AG08395 (cell line): ENCODE measurements at regions not wholly inside any gene's neighbourhood (a gene's known extent, or its start where the extent isn't known, plus 50 kb on each side); places are given as distances from the start of the nearest gene placed in this dataset.
A peak's percentile ranks its signal among the peaks of the same experiment; 100 is the strongest.

Experiments used
- DNase-seq: peaks from one replicate; pipeline ENCODE4 v3.0.0; 2012; ENCODE audit warnings: mixed read lengths, low spot score

DNA sequence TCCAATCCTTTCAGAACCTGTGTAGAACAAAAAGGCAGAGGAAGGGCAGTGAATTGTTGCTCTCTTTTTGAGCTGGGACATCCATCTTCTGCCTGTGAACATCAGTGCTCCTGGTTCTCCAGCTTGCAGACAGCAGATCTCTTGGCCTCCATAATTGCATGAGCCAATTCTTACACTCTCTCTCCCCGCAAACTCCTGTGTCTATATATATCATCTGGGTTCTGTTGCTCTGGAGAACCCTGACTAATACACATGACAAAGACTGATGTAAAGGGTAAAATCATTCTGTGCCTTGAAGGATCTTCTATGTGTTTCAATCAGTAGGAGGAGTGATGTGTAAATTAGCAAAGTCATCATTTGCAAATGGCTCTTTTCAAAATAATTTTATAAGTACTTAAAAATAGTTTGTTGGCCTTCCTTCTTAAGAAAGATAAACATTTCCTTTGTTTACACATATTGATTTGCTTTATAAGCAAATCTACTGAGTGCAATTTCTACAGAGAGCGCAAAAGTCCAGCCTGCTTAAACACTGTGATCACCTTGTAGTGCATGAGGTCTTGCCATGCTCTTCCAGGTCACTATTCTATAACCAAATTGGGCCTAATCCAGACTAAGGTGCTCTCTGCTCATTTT is 154.9 kb upstream of the ANKRD28 start:
- no peak for DNase-seq

DNA sequence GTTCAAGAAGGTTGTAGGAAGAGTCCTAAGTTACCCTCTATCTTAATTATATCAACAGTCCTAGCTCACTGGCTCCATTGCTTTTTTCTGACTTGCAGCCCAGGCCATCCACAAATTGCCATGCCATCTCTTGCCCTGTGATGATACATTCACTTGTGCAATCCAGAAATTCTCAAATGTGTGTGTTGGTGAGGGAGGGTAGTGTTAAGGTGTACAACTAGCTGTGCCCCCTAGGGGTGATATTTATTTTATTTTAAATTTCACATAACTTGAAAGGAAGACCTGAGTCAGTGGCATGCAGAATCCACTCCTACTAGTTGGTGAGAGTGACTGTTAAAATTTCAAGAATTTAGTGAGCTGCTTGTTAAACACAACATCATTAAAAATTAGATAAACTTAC is 156.1 kb upstream of the ANKRD28 start:
- no peak for DNase-seq

DNA sequence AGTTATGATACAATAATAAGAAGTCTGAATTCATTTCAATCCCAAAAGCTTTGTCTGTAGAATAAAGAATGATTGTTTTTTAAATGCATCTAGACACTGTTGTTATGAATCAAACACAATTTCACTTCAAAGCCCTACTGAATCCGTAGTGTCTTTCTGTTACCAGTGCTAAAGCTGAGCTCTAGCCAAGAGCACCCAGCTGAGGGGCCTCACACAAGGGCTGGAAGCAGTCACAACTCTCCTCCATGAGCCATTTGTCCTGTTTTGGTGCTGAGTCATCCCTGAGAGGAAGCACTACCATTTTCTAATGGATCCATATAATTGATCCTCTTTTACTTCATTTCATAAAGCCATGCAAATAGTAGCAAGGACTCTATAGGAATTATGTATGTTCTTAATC is 158.2 kb upstream of the ANKRD28 start:
- no peak for DNase-seq

DNA sequence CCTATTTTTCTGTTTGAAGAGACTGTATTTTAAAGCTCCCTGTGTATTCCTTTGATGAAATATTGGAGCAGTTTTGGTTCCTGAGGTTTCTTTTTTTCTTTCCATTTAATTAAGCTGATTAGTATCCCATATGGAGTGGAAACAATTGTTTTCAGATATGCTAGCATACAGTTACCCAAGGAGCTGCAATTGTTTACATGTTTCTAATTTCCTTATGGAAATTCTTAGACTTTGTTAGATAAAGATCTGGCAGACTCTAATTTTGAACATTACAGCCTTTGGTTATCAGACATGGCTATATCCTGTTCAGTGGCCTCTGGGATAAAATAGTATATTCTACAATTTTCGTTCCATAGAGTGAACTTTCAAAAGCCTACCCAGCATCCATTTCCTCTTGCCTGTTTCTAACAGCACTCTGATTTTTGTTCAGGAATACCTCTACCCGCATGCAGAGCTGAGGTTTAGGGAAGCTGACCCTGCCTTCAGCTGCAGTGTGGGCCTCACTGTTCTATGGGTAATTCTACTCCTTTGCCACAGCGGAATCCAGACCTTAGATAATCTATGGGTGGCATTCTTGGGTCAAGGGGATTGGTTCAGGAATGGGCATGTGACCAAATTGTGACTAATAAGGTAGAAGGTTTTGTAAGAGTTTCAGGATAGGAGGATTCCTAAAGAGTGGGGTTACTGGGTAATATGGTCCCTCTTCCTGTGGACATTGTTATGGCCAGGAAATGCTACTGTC is 161.1 kb upstream of the ANKRD28 start:
- no peak for DNase-seq

DNA sequence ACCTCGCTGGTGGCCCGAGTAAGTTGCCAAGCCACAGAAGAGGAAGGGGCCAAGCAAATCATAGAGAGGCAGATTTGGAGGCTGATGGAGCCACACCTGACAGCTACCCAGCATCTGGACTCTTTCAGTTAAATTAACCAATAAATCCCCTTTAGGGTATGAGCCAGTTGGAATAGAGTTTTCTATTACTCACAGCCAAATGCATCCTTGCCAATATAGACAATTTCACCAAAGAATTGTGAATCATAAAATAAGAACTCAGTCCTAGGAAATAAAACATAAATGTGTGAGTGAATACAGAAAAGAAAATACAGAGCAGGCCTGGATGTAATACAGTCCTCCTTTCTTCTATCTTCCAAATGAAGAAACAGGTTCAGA is 161.6 kb upstream of the ANKRD28 start:
- DNase-seq = peak; percentile 27

DNA sequence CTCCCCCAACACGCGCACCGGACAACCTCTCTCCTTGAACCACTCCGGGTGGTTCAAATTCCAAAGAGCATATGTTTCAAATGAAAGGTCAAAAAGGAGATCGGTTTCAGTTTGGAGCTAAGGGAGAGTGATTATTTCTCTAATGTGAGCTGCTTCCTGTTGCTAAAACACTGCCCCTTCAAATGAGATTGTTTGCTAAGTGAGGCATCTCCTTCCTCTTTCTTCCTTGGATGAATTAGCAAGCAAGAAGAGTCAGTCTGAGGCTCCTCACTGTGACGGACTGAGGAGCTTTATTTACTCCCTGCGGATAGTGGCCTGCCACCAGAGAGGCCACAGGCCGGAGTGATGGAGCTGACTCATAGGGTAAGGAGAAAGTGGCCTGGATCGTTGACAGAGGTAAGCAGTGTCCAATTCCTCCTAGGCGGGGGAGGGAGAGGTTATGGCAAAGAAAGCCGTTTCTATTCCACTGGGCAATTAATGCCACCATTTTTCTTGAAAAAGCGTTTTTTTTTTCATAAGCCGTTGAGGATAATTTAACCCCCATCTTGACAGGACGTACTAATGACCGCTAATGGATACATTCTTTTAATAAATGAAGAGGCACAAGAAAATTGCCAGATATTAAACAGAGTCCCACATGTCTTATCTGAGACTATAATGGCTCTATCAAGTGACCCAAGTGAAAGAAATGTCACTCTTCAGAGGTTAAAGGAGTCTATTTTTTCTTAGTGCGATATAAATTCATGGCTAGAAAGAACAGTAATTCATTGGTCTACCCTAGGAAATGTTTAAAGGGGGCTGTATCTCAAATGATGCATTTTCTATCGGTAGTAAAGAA is 167.0 kb upstream of the ANKRD28 start:
- peak; percentile 48 for DNase-seq

DNA sequence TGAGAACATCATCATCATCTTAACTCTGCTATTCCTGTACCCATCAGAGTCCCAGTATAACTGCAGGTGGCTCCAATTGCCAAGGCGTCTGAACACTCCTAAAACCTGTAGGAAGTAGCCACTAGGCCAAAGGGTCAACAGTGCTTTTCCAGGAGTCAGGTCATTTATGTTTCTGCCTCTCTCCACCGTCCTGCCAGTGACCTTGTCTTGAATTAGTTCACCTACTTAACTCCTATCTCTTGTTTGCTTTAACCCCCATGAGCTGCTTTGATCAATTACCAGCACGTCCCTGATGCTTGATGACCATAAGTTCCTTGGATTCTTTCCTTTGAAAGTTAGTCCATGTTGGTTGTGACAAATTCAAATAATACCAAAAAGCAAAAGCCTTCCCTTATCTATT is 169.8 kb upstream of the ANKRD28 start:
- DNase-seq = no peak

DNA sequence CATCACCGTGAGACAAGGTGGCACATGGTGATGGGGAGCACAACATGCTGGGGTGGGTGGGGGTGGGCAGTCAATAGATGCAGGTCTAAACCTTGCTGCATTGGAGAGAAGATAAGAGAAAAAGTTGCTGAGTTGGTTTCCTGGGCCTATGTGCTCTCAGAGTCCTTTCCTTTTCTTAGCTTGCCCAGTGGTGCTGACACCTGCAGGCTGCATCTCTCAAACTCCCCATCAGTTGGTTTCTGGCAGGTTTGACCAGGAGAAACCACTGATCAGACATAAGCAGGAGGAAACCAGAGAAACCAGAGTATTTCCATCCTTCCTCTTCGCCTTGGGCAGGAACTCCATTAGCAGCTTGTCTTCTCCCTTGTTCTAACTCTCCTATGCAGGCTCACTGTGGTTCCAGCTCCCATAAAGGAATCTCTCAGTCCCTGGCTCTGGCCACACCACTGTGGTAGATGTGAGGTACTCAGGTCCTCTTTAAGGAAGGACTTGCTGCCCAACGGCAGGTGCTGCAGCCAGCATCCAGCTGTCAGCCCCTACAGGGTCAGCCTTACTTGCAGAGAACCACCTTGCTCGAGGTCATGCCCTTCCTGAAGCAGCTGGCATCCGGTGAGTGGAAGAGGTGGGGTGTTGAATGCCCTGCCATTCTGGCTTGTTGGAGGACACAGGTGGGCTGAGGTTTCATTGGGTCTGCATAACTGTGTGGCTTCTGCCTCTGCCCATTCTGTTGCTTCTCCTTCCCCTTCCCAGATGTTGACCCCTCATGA is 172.3 kb upstream of the ANKRD28 start:
- DNase-seq = no peak

DNA sequence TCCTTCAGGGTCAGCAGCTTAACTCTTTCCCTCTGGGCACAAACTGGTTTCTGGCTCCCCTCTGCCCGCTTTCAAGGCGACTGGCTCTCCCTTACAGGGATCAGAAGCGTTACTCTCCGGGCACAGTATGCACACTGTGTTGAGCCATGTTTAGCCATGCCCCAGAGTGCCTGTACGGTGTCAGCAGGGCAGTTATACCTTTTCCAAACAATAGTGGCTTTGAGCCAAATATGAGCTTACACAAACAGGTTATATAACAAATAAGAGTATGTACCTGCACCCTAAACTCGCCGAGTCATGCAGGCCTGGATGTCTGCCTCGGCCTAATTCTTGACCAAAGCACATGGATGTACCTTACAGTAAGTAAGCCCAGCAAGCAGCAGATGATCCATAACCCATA is 175.6 kb upstream of the ANKRD28 start:
- no peak for DNase-seq

DNA sequence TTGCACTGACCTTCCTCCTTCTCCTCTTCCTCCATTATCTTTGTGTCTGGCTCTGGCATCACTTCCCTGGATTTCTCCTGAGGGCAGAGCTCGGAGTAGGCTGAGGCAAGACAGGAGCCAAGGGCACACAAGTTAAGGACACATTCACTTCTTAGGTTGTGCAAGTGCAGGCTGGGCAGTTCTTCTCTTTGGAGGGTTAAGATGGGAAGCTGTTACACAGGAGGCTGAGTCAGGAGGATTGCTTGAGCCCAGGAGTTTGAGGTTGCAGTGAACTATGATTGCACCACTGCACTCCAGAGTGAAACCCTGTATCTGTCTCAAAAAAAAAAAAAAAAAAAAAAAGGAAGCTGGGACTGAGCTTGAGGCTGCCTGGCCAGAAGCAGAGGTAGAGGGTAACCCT is 176.2 kb upstream of the ANKRD28 start:
- DNase-seq = no peak

DNA sequence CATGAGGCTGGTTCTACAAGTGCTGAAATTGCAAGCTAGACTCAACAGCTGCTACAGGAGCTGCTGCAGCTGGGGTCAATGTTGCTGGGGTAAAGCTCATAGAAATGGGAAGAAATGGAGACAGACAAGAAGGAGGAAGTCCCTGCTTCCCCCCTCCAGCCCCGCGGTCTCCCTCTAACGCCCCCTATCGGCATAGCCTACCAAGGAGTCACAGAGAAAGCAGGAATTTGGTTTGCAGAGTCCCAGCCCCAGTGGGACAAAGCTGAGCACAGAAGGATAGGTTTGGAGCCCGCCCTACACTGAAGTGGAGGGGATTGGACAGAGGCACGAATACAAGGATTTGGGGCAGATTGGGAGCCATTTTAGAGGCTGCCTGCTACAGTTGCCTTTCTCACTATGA is 176.9 kb upstream of the ANKRD28 start:
- no peak for DNase-seq

DNA sequence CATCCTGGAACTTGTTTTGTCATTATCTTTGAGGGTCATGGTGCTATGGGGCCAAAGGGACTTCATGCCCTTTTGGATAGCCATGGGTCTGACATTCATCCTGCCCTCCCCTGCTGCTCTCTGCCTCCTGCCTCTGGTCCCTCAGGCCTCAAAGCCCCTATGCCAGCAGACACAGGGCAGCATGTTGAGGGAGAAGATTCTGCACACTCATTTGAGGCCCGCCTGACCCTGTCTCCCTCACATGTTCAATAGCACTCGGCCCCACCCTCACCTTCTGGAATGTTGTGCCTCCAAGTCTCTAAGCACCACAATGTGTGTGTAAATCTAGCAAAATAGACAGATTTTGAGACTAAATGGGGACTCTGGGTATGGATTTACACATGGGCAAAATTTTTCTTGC is 178.7 kb upstream of the ANKRD28 start:
- no peak for DNase-seq

DNA sequence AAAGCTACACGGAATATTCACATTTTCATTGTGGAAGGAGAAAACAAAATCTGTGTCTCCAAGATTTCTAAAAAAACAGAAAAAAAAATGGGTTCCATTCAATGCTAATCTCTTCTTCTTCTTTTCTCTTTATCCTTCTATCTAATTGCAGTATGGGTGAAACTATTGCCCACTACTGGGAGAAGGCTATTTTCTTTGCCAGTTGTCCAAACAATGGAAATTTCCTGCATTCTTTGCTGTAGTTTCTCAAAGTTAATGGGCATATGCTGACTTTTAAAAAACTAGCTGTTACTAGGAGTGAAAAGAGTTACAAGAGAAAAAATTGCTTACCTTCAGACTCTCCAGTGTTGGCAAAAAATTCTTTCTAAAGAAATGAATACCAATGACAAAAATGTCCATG is 179.3 kb upstream of the ANKRD28 start:
- no peak for DNase-seq

DNA sequence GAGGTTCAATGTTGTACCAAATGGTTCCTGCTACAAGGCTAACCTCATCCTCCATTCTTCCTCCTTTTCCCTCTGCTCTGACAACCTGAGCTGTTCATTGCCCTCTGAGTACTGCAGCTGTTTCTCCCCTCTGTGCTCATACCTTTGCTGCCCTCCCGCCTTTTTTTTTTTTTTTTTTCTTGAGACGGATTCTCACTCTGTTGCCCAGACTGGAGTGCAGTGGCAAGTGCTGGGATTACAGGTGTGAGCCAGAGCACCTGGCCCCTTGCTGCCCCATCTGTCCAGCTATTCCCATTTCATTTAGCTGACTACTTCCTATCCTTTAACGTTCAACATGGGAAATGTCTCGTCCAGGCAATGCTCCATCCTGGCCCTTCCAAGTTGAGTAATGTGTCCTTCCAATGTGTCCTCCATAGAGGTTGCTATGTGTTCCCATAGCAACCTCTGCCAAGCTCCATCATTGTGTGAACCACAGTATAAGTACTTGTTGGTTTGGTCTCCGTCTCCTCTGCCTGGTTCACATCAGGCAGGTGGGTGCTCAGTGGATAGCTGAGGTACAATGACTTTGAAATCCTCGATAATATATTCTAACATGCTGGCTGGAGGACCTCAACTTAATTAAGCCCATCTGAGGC is 179.9 kb upstream of the ANKRD28 start:
- no peak for DNase-seq

DNA sequence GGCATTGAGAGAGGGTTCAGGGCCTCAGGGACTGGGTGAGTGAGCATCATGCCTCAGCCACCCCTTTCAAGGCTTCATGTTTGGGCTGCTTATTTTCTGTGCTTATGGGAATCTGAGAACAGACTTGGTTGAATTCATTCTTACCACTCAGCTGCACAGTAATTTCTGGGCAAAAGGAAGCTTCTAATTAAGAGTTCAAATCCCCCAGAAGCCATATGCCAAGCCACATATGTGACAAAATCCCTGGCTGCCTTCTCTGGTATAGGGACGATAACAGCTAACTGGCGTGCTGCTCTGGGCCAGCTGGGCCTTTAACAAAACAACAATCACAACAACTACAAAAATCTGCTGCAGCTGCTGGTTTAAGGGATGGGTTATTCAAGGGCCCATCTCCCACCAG is 181.0 kb upstream of the ANKRD28 start:
- DNase-seq = no peak

DNA sequence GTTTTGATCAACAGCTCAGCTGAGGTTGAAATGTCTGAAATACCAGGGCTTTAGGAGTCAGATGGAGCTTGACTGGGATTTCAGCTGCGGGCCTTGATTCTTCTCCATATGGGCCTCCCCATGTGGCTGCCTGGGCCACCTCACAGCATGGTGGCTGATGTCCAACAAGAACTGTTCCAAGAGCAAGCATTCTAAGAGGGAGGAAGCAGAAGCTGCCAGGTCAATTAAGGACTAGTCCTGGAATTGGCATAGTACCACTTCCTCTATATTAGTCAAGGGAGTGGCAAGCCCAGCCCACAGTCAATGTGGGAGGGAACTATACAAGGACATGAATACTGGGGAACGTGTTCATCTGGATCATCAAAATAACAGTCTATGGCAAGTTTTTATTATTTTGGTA is 181.7 kb upstream of the ANKRD28 start:
- peak; percentile 17 for DNase-seq

DNA sequence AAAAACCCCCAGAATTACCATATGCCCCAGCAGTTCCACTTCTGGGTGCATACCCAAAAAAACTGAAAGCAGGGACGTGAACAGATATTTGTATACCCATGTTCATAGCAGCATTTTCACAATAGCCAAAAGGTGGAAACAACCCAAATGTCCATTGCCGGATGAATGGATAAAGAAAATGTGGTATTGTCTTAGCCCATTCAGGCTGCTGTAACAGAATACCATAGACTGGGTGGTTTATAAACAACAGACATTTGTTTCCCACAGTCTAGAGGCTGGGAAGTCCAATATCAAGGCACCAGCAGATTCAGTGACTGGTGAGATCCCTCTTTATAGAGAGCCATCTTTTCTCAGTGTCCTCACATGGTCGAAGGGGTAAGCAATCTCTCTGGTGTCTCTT is 182.1 kb upstream of the ANKRD28 start:
- no peak for DNase-seq

DNA sequence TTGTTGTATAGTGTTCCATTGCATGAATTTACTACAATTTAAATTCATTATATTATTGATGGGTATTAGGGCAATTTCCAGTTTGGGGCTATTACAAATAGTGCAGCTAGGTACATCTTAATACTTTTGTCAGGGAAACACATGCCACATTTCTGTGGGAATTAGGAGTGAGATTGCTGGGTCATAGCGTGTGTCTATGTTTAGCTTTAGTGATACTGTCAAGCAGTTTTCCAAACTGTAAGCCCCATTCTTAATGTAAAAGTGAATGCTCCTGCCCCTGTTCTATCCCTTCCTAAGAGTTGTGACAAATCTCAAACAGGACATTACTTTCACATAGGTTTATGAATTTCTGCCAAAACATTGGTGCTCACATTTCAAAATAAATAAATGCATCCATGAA is 184.5 kb upstream of the ANKRD28 start:
- peak; percentile 7 for DNase-seq

DNA sequence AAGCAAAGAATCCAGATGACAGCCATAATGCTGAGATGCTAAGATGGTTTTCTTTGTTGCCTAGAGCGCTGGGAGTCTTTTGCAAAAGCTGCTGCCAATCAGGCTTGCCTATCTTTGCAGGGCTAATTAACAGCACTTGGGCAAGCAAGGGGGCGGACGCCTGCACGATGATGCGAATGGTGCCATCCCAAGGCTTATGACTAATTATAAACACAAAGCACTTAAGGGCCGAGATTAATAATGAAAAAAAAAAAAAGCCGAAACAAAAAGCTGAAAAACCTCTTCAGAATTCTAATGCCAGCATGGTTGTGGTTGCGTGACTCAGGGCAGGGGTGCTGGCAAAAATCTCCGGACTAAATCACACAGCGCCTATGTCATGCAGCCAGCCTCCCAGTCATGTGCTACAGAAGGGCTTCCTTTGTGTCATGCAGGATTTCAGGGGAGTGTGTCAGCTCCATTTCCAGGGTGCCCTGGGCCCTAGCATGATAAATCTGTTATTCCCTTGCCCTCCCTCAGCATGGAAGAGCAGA is 185.0 kb upstream of the ANKRD28 start:
- peak; percentile 95 for DNase-seq

DNA sequence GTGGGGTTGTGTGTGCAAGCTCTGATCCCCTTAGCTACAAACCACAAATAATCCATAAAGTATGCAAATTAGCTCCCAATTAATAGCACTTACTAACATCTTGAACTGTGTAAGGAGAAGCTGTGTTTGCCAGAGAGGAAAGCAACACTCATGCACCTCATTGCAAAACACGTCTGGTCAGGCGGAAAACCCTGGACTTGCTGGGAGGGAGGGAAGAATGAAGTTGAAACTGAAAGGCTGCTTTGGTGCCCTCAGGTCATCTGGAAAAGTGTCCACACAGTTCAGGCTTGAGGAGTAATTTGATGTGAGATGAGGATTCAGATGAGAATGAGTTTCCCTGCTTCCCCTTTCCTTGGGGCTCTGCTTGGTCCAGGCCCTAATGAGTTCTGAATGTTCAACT is 185.5 kb upstream of the ANKRD28 start:
- DNase-seq = peak; percentile 81

DNA sequence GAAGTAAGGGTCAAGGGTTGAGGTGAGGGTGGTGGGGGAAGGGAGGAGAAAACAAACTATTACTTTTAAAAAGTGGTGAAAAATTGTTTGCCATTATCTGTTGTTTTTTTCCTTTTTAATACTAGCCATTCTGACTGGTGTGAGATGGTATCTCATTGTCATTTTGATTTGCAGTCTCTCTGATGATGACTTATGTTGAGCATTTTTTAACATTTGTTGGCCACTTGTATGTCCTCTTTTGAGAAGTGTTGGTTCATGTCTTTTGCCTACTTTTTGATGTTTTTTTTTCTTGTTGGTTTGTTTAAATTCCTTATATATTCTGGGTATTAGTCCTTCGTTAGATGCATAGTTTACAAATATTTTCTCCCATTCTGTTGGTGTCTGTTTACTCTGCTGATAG is 185.9 kb upstream of the ANKRD28 start:
- DNase-seq = no peak

DNA sequence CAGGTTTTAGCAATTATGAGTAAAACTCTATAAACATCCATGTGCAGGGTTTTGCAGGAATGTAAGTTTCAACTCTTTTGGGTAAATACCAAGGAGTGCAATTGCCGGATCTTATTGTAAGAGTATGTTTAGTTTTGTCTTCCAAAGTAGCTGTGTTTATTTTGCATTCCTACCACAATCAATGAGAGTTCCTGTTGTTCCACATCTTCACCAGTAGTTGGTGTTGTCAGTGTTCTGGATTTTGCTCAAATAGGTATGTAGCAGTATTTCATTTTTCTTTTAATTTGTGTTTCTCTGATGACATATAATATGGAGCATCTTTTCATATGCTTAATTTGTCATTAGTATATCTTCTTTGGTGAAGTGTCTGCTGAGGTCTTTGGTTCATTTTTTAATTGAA is 185.1 kb upstream of the GALNT15 start:
- no peak for DNase-seq
